ENCODE measurements at regions not wholly inside any gene's neighbourhood (a gene's known extent, or its start where the extent isn't known, plus 50 kb on each side); places are given as distances from the start of the nearest gene placed in this dataset.
A peak's percentile ranks its signal among the peaks of the same experiment; 100 is the strongest.

GRCh38 chr13:53240401-53241025, 211.9 kb downstream of the OLFM4 start:
- no peak overlapping the region for H3K27ac Mint-ChIP-seq (ENCODE audit: unreplicated experiment)
- no peak for TF ChIP-seq CTCF (IDR thresholded peaks at IDR 0.05)
- H3K4me1 Mint-ChIP-seq (ENCODE audit: low read depth), result no peaks in the 10 kb centered on the region
- H3K4me3 Mint-ChIP-seq (ENCODE audit: unreplicated experiment), result no peak overlapping the region
- peaks cover 8% of the 10 kb centered on the region for H3K27me3 Mint-ChIP-seq (ENCODE audit: low read depth)
- H3K36me3 Mint-ChIP-seq (ENCODE audit: low read depth), result no peaks in the 10 kb centered on the region
- no peak for DNase-seq (ENCODE audit: low spot score)
- H3K9me3 Mint-ChIP-seq (ENCODE audit: low read depth), result no peaks in the 10 kb centered on the region

- TF ChIP-seq CTCF (IDR thresholded peaks at IDR 0.05), result no peak
- Mint-ChIP-seq H3K9me3 (ENCODE audit: low read depth) (no peaks in the 10 kb centered on the region), H3K4me1 (ENCODE audit: low read depth) (no peaks in the 10 kb centered on the region), H3K27me3 (ENCODE audit: low read depth) (peaks cover 8% of the 10 kb centered on the region), H3K4me3 (ENCODE audit: unreplicated experiment) (no peak overlapping the region), H3K36me3 (ENCODE audit: low read depth) (no peaks in the 10 kb centered on the region), H3K27ac (ENCODE audit: unreplicated experiment) (no peak overlapping the region)
- DNase-seq (ENCODE audit: low spot score), result no peak
Measured at GRCh38 chr13:53241891-53242348, 213.3 kb downstream of the OLFM4 start.

GRCh38 chr13:53249236-53249635, 220.6 kb downstream of the OLFM4 start:
- Mint-ChIP-seq H3K4me3 (ENCODE audit: unreplicated experiment) (no peak overlapping the region), H3K36me3 (ENCODE audit: low read depth) (no peaks in the 10 kb centered on the region), H3K27me3 (ENCODE audit: low read depth) (peaks cover 9% of the 10 kb centered on the region), H3K27ac (ENCODE audit: unreplicated experiment) (no peak overlapping the region), H3K4me1 (ENCODE audit: low read depth) (no peaks in the 10 kb centered on the region), H3K9me3 (ENCODE audit: low read depth) (no peaks in the 10 kb centered on the region)
- no peak for TF ChIP-seq CTCF (IDR thresholded peaks at IDR 0.05)
- DNase-seq (ENCODE audit: low spot score), result no peak

GRCh38 chr13:53250272-53250875, 221.8 kb downstream of the OLFM4 start:
- no peak overlapping the region for H3K4me3 Mint-ChIP-seq (ENCODE audit: unreplicated experiment)
- peaks cover 7% of the 10 kb centered on the region for H3K27me3 Mint-ChIP-seq (ENCODE audit: low read depth)
- peak; percentile 99 for TF ChIP-seq CTCF (IDR thresholded peaks at IDR 0.05)
- H3K9me3 Mint-ChIP-seq (ENCODE audit: low read depth), result no peaks in the 10 kb centered on the region
- DNase-seq (ENCODE audit: low spot score), result no peak
- no peaks in the 10 kb centered on the region for H3K4me1 Mint-ChIP-seq (ENCODE audit: low read depth)
- no peaks in the 10 kb centered on the region for H3K36me3 Mint-ChIP-seq (ENCODE audit: low read depth)
- no peak overlapping the region for H3K27ac Mint-ChIP-seq (ENCODE audit: unreplicated experiment)

- Mint-ChIP-seq H3K27me3 (ENCODE audit: low read depth) (peaks cover 7% of the 10 kb centered on the region), H3K36me3 (ENCODE audit: low read depth) (no peaks in the 10 kb centered on the region), H3K27ac (ENCODE audit: unreplicated experiment) (no peak overlapping the region), H3K9me3 (ENCODE audit: low read depth) (no peaks in the 10 kb centered on the region), H3K4me3 (ENCODE audit: unreplicated experiment) (no peak overlapping the region), H3K4me1 (ENCODE audit: low read depth) (no peaks in the 10 kb centered on the region)
- DNase-seq (ENCODE audit: low spot score), result no peak
- no peak for TF ChIP-seq CTCF (IDR thresholded peaks at IDR 0.05)
Measured at GRCh38 chr13:53250977-53251376, 222.4 kb downstream of the OLFM4 start.

All from chondrocyte (in vitro differentiated cells).